SU-DHL-6 (cell line): ENCODE measurements at regions not wholly inside any gene's neighbourhood (a gene's known extent, or its start where the extent isn't known, plus 50 kb on each side); places are given as distances from the start of the nearest gene placed in this dataset.

Experiments used
- H2AFZ ChIP-seq: fragments of 200-600 bp; sonication (generic); 2 replicates; pipeline ENCODE4 v1.6.1; 2014; ENCODE audit warnings: low read depth, mild to moderate bottlenecking, moderate library complexity, mixed read lengths, antibody characterized with exemption, low read length; ENCODE audit not compliant: severe bottlenecking
- H3F3A ChIP-seq: fragments of 200-600 bp; shearing (Covaris generic); 2 replicates; pipeline ENCODE4 v1.6.0; 2016; ENCODE audit warnings: antibody characterized with exemption, mild to moderate bottlenecking; ENCODE audit not compliant: insufficient read depth
- H3K27ac ChIP-seq: fragments of 200-600 bp; sonication (generic); 2 replicates; pipeline ENCODE4 v1.5.1; 2016; ENCODE audit warnings: low read depth, mild to moderate bottlenecking, low read length, moderate library complexity, mixed read lengths
- H3K27me3 ChIP-seq: fragments of 200-600 bp; sonication (generic), shearing (Covaris generic); 2 replicates; pipeline ENCODE4 v1.6.0; 2014; ENCODE audit warnings: mild to moderate bottlenecking, low read length
- H3K36me3 ChIP-seq: fragments of 200-600 bp; sonication (generic); 2 replicates; pipeline ENCODE4 v1.6.1; 2014; ENCODE audit warnings: mild to moderate bottlenecking, low read length, mixed read lengths
- H3K4me2 ChIP-seq: fragments of 300-600, 200-600 bp; shearing (Covaris generic), sonication (generic); 2 replicates; pipeline ENCODE4 v1.6.0; 2014; ENCODE audit warnings: low read length, low read depth, mild to moderate bottlenecking; ENCODE audit not compliant: poor library complexity, severe bottlenecking
- H3K4me3 ChIP-seq: fragments of 200-600 bp; sonication (generic); 2 replicates; pipeline ENCODE4 v1.5.1; 2014; ENCODE audit warnings: antibody characterized with exemption, low read length, mild to moderate bottlenecking, mixed read lengths; ENCODE audit not compliant: insufficient read depth, poor library complexity, severe bottlenecking
- H3K79me2 ChIP-seq: fragments of 200-600 bp; sonication (generic); 2 replicates; pipeline ENCODE4 v1.6.1; 2014; ENCODE audit warnings: mild to moderate bottlenecking, low read length, moderate library complexity; ENCODE audit not compliant: insufficient read depth
- H3K9ac ChIP-seq: fragments of 200-600 bp; sonication (generic); 2 replicates; pipeline ENCODE4 v1.7.0; 2014; ENCODE audit warnings: mild to moderate bottlenecking, low read length
- H3K9me2 ChIP-seq: fragments of 200-600 bp; sonication (generic); replicated peaks from 2 replicates; pipeline ENCODE4 v1.6.1; 2014; ENCODE audit warnings: low read length; ENCODE audit not compliant: insufficient read depth
- H3K9me3 ChIP-seq: fragments of 200-600 bp; sonication (generic); 2 replicates; pipeline ENCODE4 v1.6.1; 2014; ENCODE audit warnings: low read length, mixed read lengths; ENCODE audit not compliant: insufficient read depth
- H4K20me1 ChIP-seq: fragments of 200-600 bp; sonication (generic); 2 replicates; pipeline ENCODE4 v1.6.1; 2014; ENCODE audit warnings: low read depth, mild to moderate bottlenecking, antibody characterized with exemption, low read length, moderate library complexity, mixed read lengths
- EZH2phosphoT487 ChIP-seq: fragments of 200-600 bp; sonication (generic), shearing (Covaris generic); conservative IDR thresholded peaks from 2 replicates; pipeline ENCODE4 v1.6.1; 2018; ENCODE audit warnings: mild to moderate bottlenecking, antibody characterized with exemption, low read length, moderate library complexity, mixed read lengths
- TF ChIP-seq, protein P1 (sequence below): fragments of 200-600 bp; sonication (generic); IDR thresholded peaks from one replicate; pipeline ENCODE4 v1.5.1; 2017; ENCODE audit warnings: antibody characterized with exemption, mild to moderate bottlenecking, low read length, moderate library complexity; ENCODE audit not compliant: insufficient read depth, poor library complexity, severe bottlenecking

DNA sequence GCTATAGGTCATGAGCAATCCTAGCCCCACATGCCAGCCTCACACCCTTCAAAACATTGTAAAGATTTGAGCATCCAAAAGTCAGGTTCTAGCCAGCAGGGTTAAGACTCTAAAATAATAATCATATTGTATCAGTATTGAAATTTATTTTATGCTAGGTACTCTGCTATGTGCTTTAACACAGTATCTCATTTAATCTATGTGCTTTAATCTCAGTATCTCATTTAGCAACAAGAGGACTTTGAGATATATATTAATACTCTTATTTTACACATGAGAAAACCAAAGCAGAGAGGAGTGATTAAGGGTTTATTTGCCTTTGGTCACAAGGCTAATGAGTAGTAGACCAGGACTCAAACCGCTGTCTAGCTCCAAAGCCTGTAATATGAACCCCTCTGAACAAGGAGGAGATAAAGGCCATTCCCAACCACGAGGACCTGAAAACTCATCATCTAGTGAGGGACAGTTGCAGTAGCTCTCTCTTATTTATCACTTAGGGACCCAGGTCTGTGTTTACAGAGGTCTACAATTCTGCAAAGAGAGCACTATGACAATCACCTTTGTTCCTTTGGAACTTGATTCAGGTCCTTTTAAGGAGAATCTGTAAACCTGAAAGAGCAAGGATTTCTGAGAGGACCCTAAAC, 116.5 kb upstream of the SERTAD2 start:
- Histone ChIP-seq H3K27ac (no peak overlapping the region), H3K4me2 (no peak overlapping the region), H3K4me3 (no peak overlapping the region), H3K9me2 (no peaks in the 10 kb centered on the region), H4K20me1 (no peaks in the 10 kb centered on the region), H3K36me3 (no peaks in the 10 kb centered on the region), H3K79me2 (no peaks in the 10 kb centered on the region), H3F3A (peaks cover 17% of the 10 kb centered on the region), H3K9me3 (no peaks in the 10 kb centered on the region), H3K27me3 (no peaks in the 10 kb centered on the region), H2AFZ (no peak overlapping the region), H3K9ac (no peak overlapping the region)
- TF ChIP-seq, protein P1, sequence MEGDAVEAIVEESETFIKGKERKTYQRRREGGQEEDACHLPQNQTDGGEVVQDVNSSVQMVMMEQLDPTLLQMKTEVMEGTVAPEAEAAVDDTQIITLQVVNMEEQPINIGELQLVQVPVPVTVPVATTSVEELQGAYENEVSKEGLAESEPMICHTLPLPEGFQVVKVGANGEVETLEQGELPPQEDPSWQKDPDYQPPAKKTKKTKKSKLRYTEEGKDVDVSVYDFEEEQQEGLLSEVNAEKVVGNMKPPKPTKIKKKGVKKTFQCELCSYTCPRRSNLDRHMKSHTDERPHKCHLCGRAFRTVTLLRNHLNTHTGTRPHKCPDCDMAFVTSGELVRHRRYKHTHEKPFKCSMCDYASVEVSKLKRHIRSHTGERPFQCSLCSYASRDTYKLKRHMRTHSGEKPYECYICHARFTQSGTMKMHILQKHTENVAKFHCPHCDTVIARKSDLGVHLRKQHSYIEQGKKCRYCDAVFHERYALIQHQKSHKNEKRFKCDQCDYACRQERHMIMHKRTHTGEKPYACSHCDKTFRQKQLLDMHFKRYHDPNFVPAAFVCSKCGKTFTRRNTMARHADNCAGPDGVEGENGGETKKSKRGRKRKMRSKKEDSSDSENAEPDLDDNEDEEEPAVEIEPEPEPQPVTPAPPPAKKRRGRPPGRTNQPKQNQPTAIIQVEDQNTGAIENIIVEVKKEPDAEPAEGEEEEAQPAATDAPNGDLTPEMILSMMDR: no peak
- no peak for TF ChIP-seq EZH2phosphoT487

DNA sequence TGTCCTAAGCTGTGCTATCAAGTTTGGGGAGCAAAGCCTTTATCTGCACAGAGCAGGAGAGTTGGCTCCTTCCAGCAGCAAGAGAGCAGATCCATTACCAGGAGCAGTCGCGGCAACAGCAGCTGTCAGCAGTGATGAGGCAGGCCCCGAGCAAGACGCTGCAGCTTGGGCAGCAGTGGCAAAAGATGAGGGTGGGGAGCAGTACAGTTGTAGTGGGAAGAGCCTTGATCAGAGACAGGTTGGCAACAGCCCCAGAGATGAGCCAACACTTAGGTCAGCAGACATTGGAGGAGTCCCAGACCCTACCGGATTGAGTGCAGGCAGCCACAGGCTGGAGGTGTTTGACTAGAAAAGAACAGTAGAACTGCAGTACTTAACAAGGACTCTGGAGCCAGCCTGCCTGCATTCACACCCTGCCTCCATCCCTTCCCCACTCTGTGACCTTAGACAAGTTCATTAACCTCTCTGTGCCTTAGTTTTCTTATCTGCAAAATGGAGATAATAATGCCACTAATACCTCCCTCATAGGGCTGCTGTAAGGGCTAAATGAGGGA, 117.1 kb upstream of the SERTAD2 start:
- H3K27ac ChIP-seq: no peak overlapping the region
- H3K9ac ChIP-seq: no peak overlapping the region
- H2AFZ ChIP-seq: no peak overlapping the region
- H4K20me1 ChIP-seq: no peaks in the 10 kb centered on the region
- H3K79me2 ChIP-seq: no peaks in the 10 kb centered on the region
- TF ChIP-seq, protein P1: no peak
- no peak for TF ChIP-seq EZH2phosphoT487
- no peak overlapping the region for H3K4me2 ChIP-seq
- no peaks in the 10 kb centered on the region for H3K27me3 ChIP-seq
- no peaks in the 10 kb centered on the region for H3K36me3 ChIP-seq
- no peaks in the 10 kb centered on the region for H3K9me2 ChIP-seq
- peaks cover 17% of the 10 kb centered on the region for H3F3A ChIP-seq
- no peaks in the 10 kb centered on the region for H3K9me3 ChIP-seq
- H3K4me3 ChIP-seq: no peak overlapping the region

DNA sequence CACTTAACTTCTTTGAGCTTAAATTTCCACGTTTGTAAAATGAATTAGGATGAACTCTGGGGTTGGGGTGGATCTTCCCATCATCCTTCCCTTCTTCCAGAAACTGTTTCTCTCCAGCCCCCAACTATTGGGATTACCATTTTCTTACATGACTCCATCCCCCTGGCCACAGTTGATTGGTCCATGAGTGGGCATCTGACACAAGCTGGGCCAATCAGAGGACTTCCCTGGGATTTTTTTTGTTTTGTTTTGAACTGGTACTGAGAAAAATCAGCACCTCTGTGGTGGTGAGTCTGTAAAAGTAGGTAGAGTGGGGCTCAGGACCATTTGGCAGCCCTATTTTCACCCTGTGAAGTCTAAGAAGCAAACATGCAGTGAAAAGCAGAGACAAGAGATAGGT, 118.0 kb upstream of the SERTAD2 start:
- H3K27ac ChIP-seq: no peak overlapping the region
- H3K9ac ChIP-seq: no peak overlapping the region
- TF ChIP-seq, protein P1: no peak
- TF ChIP-seq EZH2phosphoT487: no peak
- H3K36me3 ChIP-seq: no peaks in the 10 kb centered on the region
- H3K79me2 ChIP-seq: no peaks in the 10 kb centered on the region
- H2AFZ ChIP-seq: no peak overlapping the region
- no peaks in the 10 kb centered on the region for H4K20me1 ChIP-seq
- H3K4me2 ChIP-seq: no peak overlapping the region
- H3K9me2 ChIP-seq: no peaks in the 10 kb centered on the region
- H3F3A ChIP-seq: peaks cover 8% of the 10 kb centered on the region
- H3K27me3 ChIP-seq: no peaks in the 10 kb centered on the region
- H3K9me3 ChIP-seq: no peaks in the 10 kb centered on the region
- no peak overlapping the region for H3K4me3 ChIP-seq
